GM23248 (cell line): ENCODE measurements at regions not wholly inside any gene's neighbourhood (a gene's known extent, or its start where the extent isn't known, plus 50 kb on each side); places are given as distances from the start of the nearest gene placed in this dataset.
A peak's percentile ranks its signal among the peaks of the same experiment; 100 is the strongest.

Experiments
- DNase-seq: peaks from one replicate; pipeline ENCODE4 v3.0.0-alpha.2; 2015
- H2AFZ ChIP-seq: fragments of 200-600 bp; sonication (generic); 2 replicates; pipeline ENCODE4 v1.6.1; 2016; ENCODE audit warnings: antibody characterized with exemption
- H3F3A ChIP-seq: fragments of 200-600 bp; sonication (generic); 2 replicates; pipeline ENCODE4 v1.6.1; 2016; ENCODE audit warnings: mild to moderate bottlenecking, antibody characterized with exemption, mixed run types; ENCODE audit not compliant: insufficient read depth
- H3K27ac ChIP-seq: fragments of 200-600 bp; sonication (generic); 2 replicates; pipeline ENCODE4 v1.5.1; 2016; ENCODE audit warnings: mild to moderate bottlenecking
- H3K27me3 ChIP-seq: fragments of 200-600 bp; sonication (generic); replicated peaks from 2 replicates; pipeline ENCODE4 v1.6.1; 2016; ENCODE audit warnings: mild to moderate bottlenecking; ENCODE audit not compliant: insufficient read depth
- H3K36me3 ChIP-seq: fragments of 200-600 bp; sonication (generic); 2 replicates; pipeline ENCODE4 v1.6.1; 2016; ENCODE audit warnings: low read depth, mild to moderate bottlenecking
- H3K4me1 ChIP-seq: fragments of 200-600 bp; sonication (generic); 2 replicates; pipeline ENCODE4 v1.6.1; 2016; ENCODE audit warnings: mild to moderate bottlenecking; ENCODE audit not compliant: insufficient read depth
- H3K4me2 ChIP-seq: fragments of 200-600 bp; sonication (generic); one replicate; pipeline ENCODE4 v1.6.1; 2016; ENCODE audit warnings: mild to moderate bottlenecking; ENCODE audit not compliant: unreplicated experiment
- H3K4me3 ChIP-seq: fragments of 200-600 bp; sonication (generic); 2 replicates; pipeline ENCODE4 v1.5.1; 2016; ENCODE audit warnings: mild to moderate bottlenecking
- H3K79me2 ChIP-seq: fragments of 200-600 bp; sonication (generic); 2 replicates; pipeline ENCODE4 v1.6.1; 2016; ENCODE audit warnings: mild to moderate bottlenecking; ENCODE audit not compliant: insufficient read depth
- H3K9ac ChIP-seq: fragments of 200-600 bp; sonication (generic); 2 replicates; pipeline ENCODE4 v1.6.1; 2016; ENCODE audit warnings: mild to moderate bottlenecking
- H3K9me2 ChIP-seq: fragments of 200-600 bp; sonication (generic); 2 replicates; pipeline ENCODE4 v1.6.1; 2016; ENCODE audit warnings: mixed run types, mild to moderate bottlenecking, moderate library complexity; ENCODE audit not compliant: insufficient read depth
- H3K9me3 ChIP-seq: fragments of 200-600 bp; sonication (generic); one replicate; pipeline ENCODE4 v1.6.1; 2017; ENCODE audit warnings: low read depth
- H4K20me1 ChIP-seq: fragments of 200-600 bp; sonication (generic); 2 replicates; pipeline ENCODE4 v1.6.0; 2016; ENCODE audit not compliant: insufficient read depth
- EZH2 ChIP-seq: fragments of 200-600 bp; sonication (generic); IDR thresholded peaks from 2 replicates; pipeline ENCODE4 v1.6.1; 2018; ENCODE audit warnings: antibody characterized with exemption, mild to moderate bottlenecking; ENCODE audit not compliant: insufficient read depth, poor library complexity, severe bottlenecking
- EZH2phosphoT487 ChIP-seq: fragments of 200-600 bp; sonication (generic); IDR thresholded peaks from 2 replicates; pipeline ENCODE4 v1.6.1; 2018; ENCODE audit warnings: antibody characterized with exemption, moderate library complexity, mild to moderate bottlenecking, low read depth; ENCODE audit not compliant: insufficient read depth
- WGBS, 2 experiments: methylation state at CpG; one replicate each; pipeline ENCODE4 v1.1.6; 2015 to 2017; ENCODE audit warnings: low lambda C conversion rate in 2 of 2, low coverage in 1 of 2; ENCODE audit errors: missing lambda C conversion rate in 2 of 2; 5-methylcytosine and 5-hydroxymethylcytosine counted together
- in situ Hi-C: fragments of 300-500 bp; cut with MboI; formaldehyde crosslinking; loops from 2 replicates; pipeline ENCODE4 v1.15.0; 2020

DNA sequence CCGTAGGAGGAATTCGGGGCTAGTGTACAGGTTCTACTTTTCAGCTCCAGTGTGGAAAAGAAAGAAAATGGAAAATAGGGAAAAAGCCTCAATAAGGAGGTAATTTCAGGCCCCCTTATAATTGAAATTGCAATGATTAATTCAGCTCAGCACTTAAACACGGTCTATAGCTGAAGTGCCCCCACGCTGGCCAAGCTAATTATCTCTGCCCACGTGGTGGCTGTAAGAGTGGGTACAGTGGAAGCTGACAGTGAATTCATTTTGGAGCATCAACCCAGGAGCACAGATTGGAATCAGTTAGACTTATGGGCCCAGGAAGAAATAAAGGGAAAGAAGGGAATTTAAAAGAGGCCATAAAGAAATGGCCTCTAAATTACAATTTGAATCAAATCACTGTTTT lies 631.1 kb upstream of the CPEB2 start:
- DNase-seq, result no peak
- in situ Hi-C loops, result no loop called here
- Histone ChIP-seq H3K9ac (no peak overlapping the region), H3K79me2 (no peaks in the 10 kb centered on the region), H3K27me3 (no peaks in the 10 kb centered on the region), H3F3A (no peaks in the 10 kb centered on the region), H3K36me3 (no peaks in the 10 kb centered on the region), H3K27ac (no peak overlapping the region), H3K4me3 (no peak overlapping the region), H3K9me2 (no peaks in the 10 kb centered on the region), H3K9me3 (no peaks in the 10 kb centered on the region), H3K4me1 (no peaks in the 10 kb centered on the region), H2AFZ (no peak overlapping the region), H3K4me2 (no peak overlapping the region), H4K20me1 (no peaks in the 10 kb centered on the region)
- TF ChIP-seq EZH2phosphoT487 (no peak), EZH2 (no peak)
- 30 to 43% methylated on average over 5 of the region's 5 CpGs for WGBS, 2 experiments

DNA sequence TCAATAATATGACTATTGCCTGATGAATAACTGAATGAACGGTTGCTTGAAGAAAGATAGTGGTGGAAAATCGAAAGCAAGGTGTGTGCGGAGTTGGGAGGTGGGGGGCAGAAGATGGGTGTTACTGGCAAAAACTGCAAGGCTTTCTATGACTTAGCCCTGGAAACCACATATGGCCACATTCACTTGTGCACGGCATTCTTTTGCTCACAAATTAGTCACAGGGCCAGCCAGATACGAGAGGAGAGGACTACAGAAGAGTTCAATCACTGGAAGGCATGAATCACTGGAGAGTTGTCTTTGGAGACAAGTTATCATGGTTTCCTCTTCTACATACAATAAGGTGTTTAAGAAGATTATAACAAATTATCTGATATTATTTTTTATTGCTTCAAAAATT lies 626.5 kb upstream of the CPEB2 start:
- 33 to 36% methylated on average over 5 of the region's 5 CpGs for WGBS, 2 experiments
- Histone ChIP-seq H3K27me3 (no peaks in the 10 kb centered on the region), H3K27ac (no peak overlapping the region), H3K4me1 (no peaks in the 10 kb centered on the region), H3K4me3 (no peak overlapping the region), H3K9ac (no peak overlapping the region), H3K36me3 (no peaks in the 10 kb centered on the region), H3K4me2 (no peak overlapping the region), H3K9me3 (no peaks in the 10 kb centered on the region), H3K79me2 (no peaks in the 10 kb centered on the region), H3F3A (no peaks in the 10 kb centered on the region), H4K20me1 (no peaks in the 10 kb centered on the region), H3K9me2 (no peaks in the 10 kb centered on the region), H2AFZ (no peak overlapping the region)
- no peak for TF ChIP-seq EZH2
- in situ Hi-C loops, result no loop called here
- DNase-seq, result peak; percentile 11

GRCh38 chr4:14379183-14379582 lies 623.1 kb upstream of the CPEB2 start:
- H3K9me3 ChIP-seq, result no peaks in the 10 kb centered on the region
- DNase-seq, result peak; percentile 4
- no peak overlapping the region for H2AFZ ChIP-seq
- no peak overlapping the region for H3K27ac ChIP-seq
- no peaks in the 10 kb centered on the region for H3K9me2 ChIP-seq
- in situ Hi-C loops, result no loop called here
- 0 to 17% methylated on average over 1 of the region's 1 CpG for WGBS, 2 experiments
- no peaks in the 10 kb centered on the region for H3F3A ChIP-seq
- no peak overlapping the region for H3K4me2 ChIP-seq
- no peak for TF ChIP-seq EZH2
- no peak for TF ChIP-seq EZH2phosphoT487
- H3K27me3 ChIP-seq, result no peaks in the 10 kb centered on the region
- no peak overlapping the region for H3K4me3 ChIP-seq
- H3K4me1 ChIP-seq, result no peaks in the 10 kb centered on the region
- no peak overlapping the region for H3K9ac ChIP-seq
- H4K20me1 ChIP-seq, result no peaks in the 10 kb centered on the region
- H3K36me3 ChIP-seq, result no peaks in the 10 kb centered on the region
- H3K79me2 ChIP-seq, result no peaks in the 10 kb centered on the region

GRCh38 chr4:14383652-14384051 lies 618.6 kb upstream of the CPEB2 start:
- Histone ChIP-seq H2AFZ (no peak overlapping the region), H3K27ac (no peak overlapping the region), H3K4me1 (no peaks in the 10 kb centered on the region), H3K4me3 (no peak overlapping the region), H4K20me1 (no peaks in the 10 kb centered on the region), H3K36me3 (no peaks in the 10 kb centered on the region), H3F3A (no peaks in the 10 kb centered on the region), H3K79me2 (no peaks in the 10 kb centered on the region), H3K9me2 (no peaks in the 10 kb centered on the region), H3K27me3 (no peaks in the 10 kb centered on the region), H3K9ac (no peak overlapping the region), H3K9me3 (no peaks in the 10 kb centered on the region), H3K4me2 (no peak overlapping the region)
- no peak for DNase-seq
- in situ Hi-C loops, result no loop called here
- WGBS, 2 experiments, result 11 to 21% methylated on average over 3 of the region's 3 CpGs
- TF ChIP-seq EZH2phosphoT487 (no peak), EZH2 (no peak)

- WGBS, 2 experiments, result 3 to 18% methylated on average over 1 of the region's 1 CpG
- no peak for DNase-seq
- no peak for TF ChIP-seq EZH2phosphoT487
- no peaks in the 10 kb centered on the region for H3F3A ChIP-seq
- no peak overlapping the region for H3K4me3 ChIP-seq
- in situ Hi-C loops, result no loop called here
- H3K4me2 ChIP-seq, result no peak overlapping the region
- no peak overlapping the region for H2AFZ ChIP-seq
- H3K9me2 ChIP-seq, result no peaks in the 10 kb centered on the region
- H3K9me3 ChIP-seq, result no peaks in the 10 kb centered on the region
- no peak overlapping the region for H3K9ac ChIP-seq
- H3K27me3 ChIP-seq, result no peaks in the 10 kb centered on the region
- H3K79me2 ChIP-seq, result no peaks in the 10 kb centered on the region
- no peaks in the 10 kb centered on the region for H3K36me3 ChIP-seq
- no peaks in the 10 kb centered on the region for H4K20me1 ChIP-seq
- no peak overlapping the region for H3K27ac ChIP-seq
- H3K4me1 ChIP-seq, result no peaks in the 10 kb centered on the region
These were observed 617.5 kb upstream of the CPEB2 start for GRCh38 chr4:14384824-14385223.
